T follicular helper cell (primary cell): ENCODE measurements at regions not wholly inside any gene's neighbourhood (a gene's known extent, or its start where the extent isn't known, plus 50 kb on each side); places are given as distances from the start of the nearest gene placed in this dataset.

Experiments used
- DNase-seq: peaks from one replicate; pipeline ENCODE4 v3.0.0-alpha.2; 2020; ENCODE audit warnings: low read depth

GRCh38 chr10:4109469-4109868 is 324.5 kb upstream of the KLF6 start:
- DNase-seq = no peak

DNA sequence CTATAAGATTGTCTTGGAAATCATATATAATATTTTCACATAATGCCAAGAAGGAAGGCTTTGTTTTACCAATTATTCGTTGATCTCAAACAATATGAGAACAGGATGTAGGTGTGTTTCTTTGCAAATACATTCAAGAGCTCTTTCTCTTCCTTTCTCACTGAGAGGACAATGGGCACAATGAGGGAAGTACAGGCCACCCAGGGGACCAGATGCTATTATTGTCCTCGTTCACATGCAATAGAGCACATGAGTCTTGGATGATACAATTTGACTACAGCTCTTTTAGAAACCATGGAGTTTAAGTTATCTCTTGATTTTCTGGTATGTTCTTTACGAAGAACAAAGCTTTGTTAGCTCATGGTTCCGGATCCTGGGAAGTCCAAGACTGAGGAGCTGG is 323.7 kb upstream of the KLF6 start:
- no peak for DNase-seq

DNA sequence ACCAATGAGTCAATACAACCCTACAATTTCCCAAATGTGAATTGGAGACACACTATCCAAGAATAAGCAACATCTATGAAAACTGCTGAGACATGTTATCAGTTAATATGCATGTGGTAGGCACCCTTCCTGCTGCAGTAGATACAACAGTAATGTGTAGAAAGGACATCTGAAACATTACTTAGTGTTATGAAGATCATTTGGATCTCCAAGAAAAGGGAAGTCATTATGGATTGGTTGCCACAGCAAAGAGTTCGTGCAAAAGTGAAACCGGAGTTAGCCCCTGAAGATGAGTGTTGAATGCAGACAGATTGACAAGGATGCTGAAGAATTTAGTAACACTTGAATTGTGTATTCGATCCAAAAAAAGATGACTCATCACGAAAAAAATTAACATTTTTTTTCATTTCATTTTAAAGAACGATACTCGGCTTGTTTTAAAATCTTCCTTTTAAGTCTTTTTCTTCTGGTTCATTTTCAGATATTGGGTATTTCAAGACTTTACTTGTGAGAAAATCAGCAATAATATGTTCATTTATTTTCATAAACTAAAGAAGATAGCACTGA is 322.4 kb upstream of the KLF6 start:
- no peak for DNase-seq

GRCh38 chr10:4103603-4104002 is 318.6 kb upstream of the KLF6 start:
- DNase-seq = no peak

- no peak for DNase-seq
Measured at GRCh38 chr10:4102802-4103344, 317.9 kb upstream of the KLF6 start.

DNA sequence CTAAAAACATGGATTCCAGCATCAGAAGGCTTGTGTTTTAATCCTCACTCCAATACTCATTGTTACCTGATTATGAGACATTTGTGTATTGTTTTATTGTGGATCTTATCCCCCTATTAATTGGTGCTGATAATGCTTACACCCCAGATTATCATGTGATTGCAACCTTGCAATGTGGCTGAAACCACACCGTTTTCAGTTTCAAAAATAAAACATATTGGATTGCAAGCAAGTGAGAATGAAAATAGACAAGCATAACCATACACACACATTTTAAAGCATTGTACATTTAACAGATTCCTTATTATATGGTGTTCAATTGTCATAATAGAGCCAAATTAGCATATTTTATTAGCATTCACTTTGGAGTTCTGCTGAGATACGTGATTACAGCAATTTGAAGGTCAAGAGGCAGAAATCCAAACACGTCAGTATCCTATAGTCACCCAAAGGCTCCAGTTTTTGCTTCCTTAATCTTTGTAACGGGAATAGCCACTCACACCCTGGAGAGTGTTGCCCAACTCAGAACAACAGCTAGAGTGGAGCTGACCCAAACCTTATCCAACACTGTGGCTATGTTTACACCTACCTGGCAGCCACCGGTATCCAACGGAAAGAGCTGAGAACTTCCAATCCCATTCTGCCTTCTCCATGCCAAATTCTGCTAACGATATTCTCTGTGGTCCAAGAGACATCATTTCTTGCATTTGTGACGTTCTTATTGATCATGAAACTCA is 317.1 kb upstream of the KLF6 start:
- DNase-seq = no peak

DNA sequence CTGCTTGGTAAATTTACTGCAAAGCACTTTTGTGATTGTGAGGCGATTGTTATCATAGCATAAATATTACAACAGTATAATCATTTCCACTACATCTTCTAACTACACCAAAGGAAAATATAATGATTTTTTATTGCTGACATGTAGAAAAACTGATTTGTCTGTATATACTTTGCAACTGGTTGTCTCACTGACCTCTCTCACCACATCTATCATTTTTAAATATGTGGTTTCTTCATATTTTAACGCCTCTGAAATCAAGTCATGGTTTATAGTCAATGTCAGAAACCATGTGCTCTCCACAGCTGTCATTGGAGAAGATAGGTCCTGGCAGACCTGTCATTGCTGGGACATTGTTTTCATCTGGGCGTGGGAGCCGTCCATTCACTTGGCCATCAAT is 315.4 kb upstream of the KLF6 start:
- no peak for DNase-seq

- DNase-seq = no peak
Measured at GRCh38 chr10:4099202-4099601, 314.2 kb upstream of the KLF6 start.

DNA sequence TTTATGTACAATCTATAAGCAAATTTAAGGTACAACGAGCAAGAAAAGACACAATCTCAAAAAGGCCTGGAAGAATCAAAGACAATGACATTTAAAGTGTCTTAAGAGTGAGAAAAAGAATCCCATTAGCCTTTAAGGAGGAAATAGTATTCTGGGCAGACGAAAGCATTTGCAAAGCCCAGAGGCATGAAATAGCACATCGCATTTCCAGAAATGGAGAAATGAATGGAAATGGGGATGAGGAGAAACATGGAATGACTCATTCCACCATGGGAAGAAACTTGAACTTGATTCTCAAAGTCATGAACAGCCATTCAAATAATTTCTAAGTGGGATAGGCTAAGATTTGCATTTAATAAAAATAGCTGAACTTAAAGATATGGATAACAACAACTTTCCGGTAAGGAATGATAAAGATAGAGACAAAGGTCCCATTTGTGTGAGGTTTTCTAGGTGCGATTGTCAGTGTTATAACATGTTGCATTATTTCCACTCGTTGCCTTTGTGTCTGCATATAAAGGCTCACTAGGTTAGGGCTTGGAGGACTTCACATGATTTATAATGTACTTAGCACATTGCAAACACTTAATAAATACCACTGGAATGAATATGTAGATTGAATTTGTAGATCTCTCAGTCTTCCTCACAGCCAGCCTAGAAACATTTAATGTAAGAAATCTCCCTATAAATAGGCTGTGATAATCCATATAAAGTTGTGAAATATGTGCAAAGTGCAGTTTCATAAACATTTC is 310.3 kb upstream of the KLF6 start:
- no peak for DNase-seq

GRCh38 chr10:4094751-4095150 is 309.7 kb upstream of the KLF6 start:
- DNase-seq = no peak

DNA sequence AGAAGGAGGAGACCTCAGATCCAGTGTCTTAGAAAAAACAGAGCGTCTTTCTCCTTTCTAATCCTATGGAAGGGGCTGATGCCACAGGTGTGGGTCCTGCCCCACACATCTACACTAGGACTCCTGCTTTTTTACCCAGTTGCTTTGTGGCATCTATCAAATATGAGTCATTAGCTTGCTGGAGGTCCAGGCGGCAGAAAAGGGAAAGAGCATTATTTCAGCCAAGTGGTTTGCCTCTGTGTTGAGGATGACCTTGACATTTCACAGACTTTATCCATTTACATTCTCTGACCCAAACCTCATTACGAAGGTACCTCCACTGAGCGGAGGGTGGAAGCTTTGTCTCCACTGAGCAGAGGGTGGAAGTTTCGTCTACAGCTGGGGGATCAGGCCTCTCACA is 308.4 kb upstream of the KLF6 start:
- DNase-seq = no peak

GRCh38 chr10:4088354-4089066 is 303.5 kb upstream of the KLF6 start:
- no peak for DNase-seq

DNA sequence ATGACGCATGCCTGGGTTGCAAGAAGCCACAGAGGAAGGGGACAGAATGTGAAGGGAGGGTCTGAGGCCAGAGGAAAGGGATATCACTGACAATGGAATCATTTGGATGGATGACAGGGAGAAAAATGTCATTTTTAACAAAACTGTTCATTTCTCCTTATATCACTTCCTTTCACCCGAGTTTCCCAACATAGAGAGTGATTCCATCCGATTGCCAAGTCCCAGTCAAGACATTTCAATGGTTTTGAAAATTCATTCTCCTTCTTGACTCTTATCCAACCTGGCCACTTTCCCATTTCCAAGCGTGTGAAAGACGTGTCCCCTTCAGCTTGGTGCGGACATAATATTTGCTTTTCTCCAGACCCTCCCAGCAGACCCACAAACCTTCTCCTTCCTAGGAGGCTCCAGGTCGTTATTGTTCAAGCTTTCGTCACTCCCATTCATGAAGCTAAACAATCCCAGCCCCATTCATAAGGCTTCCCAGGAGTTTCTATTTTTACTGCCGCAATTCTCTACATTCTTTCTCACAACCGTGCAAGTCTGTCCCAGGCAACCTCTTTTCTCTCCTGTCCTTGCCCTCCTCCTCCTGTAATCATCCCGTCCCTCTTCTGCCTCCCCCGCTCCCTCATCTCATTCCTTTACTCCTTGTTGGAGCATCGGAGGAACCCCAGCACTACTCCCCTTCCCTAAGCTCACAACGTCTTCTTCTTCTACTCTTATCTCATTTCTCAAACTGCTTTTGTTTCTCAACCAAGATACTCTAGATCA is 301.3 kb upstream of the KLF6 start:
- no peak for DNase-seq

GRCh38 chr10:4083509-4084003 is 298.5 kb upstream of the KLF6 start:
- DNase-seq = no peak

DNA sequence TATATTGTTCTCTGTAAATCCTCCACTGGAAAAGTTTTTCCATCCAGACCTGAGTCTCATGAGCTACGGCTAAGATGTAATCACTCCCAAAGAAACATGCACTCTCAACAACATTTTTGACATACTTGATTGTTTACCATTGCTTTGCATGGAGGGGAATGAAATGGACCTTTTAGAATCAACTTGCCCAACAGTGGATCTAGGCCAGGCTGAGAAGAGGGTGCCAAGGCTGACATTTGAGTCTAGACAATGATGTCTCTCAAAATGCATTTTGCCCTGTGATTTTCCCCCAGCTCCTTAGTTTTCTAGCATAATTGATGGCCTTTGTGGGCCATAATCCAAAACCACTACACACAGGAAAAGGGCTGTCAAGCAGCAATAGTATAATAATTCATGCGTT is 297.9 kb upstream of the KLF6 start:
- DNase-seq = no peak

- no peak for DNase-seq
Measured at GRCh38 chr10:4081685-4082111, 296.7 kb upstream of the KLF6 start.

- DNase-seq = no peak
Measured at GRCh38 chr10:4080225-4080805, 295.3 kb upstream of the KLF6 start.

DNA sequence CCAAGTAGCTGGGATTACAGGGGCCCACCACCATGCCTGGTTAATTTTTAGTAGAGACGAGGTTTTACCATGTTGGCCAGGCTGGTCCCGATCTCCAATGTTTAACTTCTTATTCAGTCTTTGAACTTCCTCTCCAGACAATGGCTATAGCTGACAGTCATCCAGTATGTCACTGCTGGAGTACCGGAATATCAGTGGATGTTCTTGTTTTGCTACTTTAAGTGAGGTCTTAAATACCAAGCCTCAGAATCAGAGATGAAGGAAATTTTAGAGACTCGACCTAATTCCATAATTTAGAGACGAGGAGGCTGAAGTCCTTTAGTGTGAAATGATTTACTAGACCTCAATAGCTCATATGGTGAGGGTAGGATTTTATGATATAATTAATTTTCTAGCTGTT is 294.8 kb upstream of the KLF6 start:
- DNase-seq = no peak

DNA sequence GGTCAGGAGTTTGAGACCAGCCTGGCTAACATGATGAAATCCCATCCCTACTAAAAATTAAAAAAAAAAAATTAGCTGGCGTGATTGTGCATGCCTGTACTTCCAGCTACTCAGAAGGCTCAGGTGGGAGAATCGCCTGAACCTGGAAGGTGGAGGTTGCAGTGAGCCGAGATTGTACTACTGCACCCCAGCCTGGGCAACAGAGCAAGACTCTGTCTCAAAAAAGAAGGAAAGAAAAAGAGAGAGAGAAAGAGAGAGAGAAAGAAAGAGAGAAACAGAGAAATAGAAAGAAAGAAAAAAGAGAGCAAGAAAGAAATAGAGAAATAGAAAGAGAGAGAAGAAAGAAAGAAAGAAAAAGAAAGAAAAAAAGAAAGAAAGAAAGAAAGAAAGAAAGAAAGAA is 292.8 kb upstream of the KLF6 start:
- DNase-seq = no peak

- DNase-seq = no peak
Measured at GRCh38 chr10:4076983-4077382, 292.0 kb upstream of the KLF6 start.

- no peak for DNase-seq
Measured at GRCh38 chr10:4075443-4075842, 290.4 kb upstream of the KLF6 start.
